Lung (tissue), 11 donors: ENCODE measurements at regions not wholly inside any gene's neighbourhood (a gene's known extent, or its start where the extent isn't known, plus 50 kb on each side); places are given as distances from the start of the nearest gene placed in this dataset.

ENCODE experiments used
- ATAC-seq: fragments of 200-7000 bp; cut with Tn5 transposase; one replicate; pipeline ENCODE4 v1.9.1; 2020; ENCODE audit warnings: moderate number of reproducible peaks; ENCODE audit not compliant: insufficient read depth, low FRiP score
- DNase-seq, 3 donors: peaks; one replicate each; pipeline ENCODE4 v3.0.0-alpha.2; 2013 to 2017
- H3K27ac ChIP-seq, 2 donors: one replicate each; pipeline ENCODE4 v1.5.1; 2013; ENCODE audit warnings: mild to moderate bottlenecking in 2 of 2, moderate library complexity in 2 of 2, control low read depth in 1 of 2, inconsistent platforms in 1 of 2, low read depth in 1 of 2, low read length in 1 of 2
- H3K27me3 ChIP-seq, 3 donors: one replicate each; pipeline ENCODE4 v1.5.1; 2013; ENCODE audit warnings: low read length in 2 of 3; ENCODE audit not compliant: control insufficient read depth in 3 of 3, insufficient read depth in 3 of 3
- H3K36me3 ChIP-seq, 4 donors: one replicate each; pipeline ENCODE4 v1.5.1; 2013; ENCODE audit warnings: low read length in 4 of 4, mild to moderate bottlenecking in 1 of 4, moderate library complexity in 1 of 4; ENCODE audit not compliant: control insufficient read depth in 4 of 4, insufficient read depth in 4 of 4
- H3K4me1 ChIP-seq, 5 donors: one replicate each; pipeline ENCODE4 v1.5.1; 2013; ENCODE audit warnings: low read length in 5 of 5, mild to moderate bottlenecking in 2 of 5, moderate library complexity in 1 of 5; ENCODE audit not compliant: control insufficient read depth in 5 of 5, insufficient read depth in 5 of 5
- H3K4me3 ChIP-seq: one replicate; pipeline ENCODE4 v1.5.1; 2013; ENCODE audit warnings: mild to moderate bottlenecking, control low read depth, moderate library complexity
- H3K9ac ChIP-seq, 2 donors: one replicate each; pipeline ENCODE4 v1.5.1; 2013; ENCODE audit warnings: low read length in 2 of 2, control low read depth in 1 of 2; ENCODE audit not compliant: insufficient read depth in 1 of 2
- H3K9me3 ChIP-seq, 4 donors: one replicate each; pipeline ENCODE4 v1.5.1; 2013; ENCODE audit warnings: low read length in 3 of 4, mild to moderate bottlenecking in 1 of 4, moderate library complexity in 1 of 4; ENCODE audit not compliant: control insufficient read depth in 4 of 4, insufficient read depth in 3 of 4
- WGBS, 2 donors: extraction: QIAGEN DNeasy Blood & Tissue Kit; methylation state at CpG; one replicate each; pipeline ENCODE4 v1.1.7; 2013; 5-methylcytosine and 5-hydroxymethylcytosine counted together
- TF ChIP-seq, protein P1 (sequence below): IDR thresholded peaks from 2 replicates; pipeline ENCODE4 v1.5.1; 2012; ENCODE audit warnings: mild to moderate bottlenecking; ENCODE audit errors: control extremely low read depth, extremely low read depth
- donor health status: control.
- donor health status: control.
- donor health status: Bipolar disorder and iron deficiency.
- donor health status: healthy.
- donor health status: DM: yes; HTN: yes; CAD: no.

GRCh38 chr2:163253621-163254285, 415.2 kb upstream of the KCNH7 start:
- H3K27me3 ChIP-seq = no peaks in the 10 kb centered on the region
- H3K36me3 ChIP-seq = no peaks in the 10 kb centered on the region
- no peak overlapping the region for H3K27ac ChIP-seq
- no peak overlapping the region for H3K9ac ChIP-seq
- H3K9me3 ChIP-seq = no peaks in the 10 kb centered on the region
- no peaks in the 10 kb centered on the region for H3K4me1 ChIP-seq
- no peak for DNase-seq
- WGBS, 2 donors = 59 to 63% methylated on average over 6 of the region's 6 CpGs
- no peak for ATAC-seq
- TF ChIP-seq, protein P1, sequence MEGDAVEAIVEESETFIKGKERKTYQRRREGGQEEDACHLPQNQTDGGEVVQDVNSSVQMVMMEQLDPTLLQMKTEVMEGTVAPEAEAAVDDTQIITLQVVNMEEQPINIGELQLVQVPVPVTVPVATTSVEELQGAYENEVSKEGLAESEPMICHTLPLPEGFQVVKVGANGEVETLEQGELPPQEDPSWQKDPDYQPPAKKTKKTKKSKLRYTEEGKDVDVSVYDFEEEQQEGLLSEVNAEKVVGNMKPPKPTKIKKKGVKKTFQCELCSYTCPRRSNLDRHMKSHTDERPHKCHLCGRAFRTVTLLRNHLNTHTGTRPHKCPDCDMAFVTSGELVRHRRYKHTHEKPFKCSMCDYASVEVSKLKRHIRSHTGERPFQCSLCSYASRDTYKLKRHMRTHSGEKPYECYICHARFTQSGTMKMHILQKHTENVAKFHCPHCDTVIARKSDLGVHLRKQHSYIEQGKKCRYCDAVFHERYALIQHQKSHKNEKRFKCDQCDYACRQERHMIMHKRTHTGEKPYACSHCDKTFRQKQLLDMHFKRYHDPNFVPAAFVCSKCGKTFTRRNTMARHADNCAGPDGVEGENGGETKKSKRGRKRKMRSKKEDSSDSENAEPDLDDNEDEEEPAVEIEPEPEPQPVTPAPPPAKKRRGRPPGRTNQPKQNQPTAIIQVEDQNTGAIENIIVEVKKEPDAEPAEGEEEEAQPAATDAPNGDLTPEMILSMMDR = no peak
- no peak overlapping the region for H3K4me3 ChIP-seq

DNA sequence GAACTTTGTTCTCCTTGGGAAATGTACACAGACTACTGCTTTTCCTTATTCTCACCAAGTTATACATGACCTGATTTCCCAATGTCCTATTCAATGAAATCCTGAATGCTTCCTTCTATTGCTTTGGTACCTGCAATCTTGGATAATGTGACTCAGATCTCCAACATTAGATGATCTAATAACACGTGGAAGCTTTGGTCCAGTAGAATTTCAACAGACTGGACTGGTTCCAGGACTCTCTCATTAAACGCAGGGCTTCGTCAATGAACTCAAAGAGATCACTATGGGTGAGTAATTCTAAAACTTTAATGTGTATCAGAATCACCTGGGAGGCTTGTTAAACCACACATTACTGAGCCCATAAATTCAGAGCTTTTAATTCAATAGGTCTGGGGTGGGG, 413.6 kb upstream of the KCNH7 start:
- no peak for DNase-seq
- H3K4me3 ChIP-seq = no peak overlapping the region
- H3K27ac ChIP-seq = no peak overlapping the region
- 84 to 88% methylated on average over 3 of the region's 3 CpGs for WGBS, 2 donors
- no peak for ATAC-seq
- H3K36me3 ChIP-seq = no peaks in the 10 kb centered on the region
- no peaks in the 10 kb centered on the region for H3K4me1 ChIP-seq
- no peaks in the 10 kb centered on the region for H3K27me3 ChIP-seq
- no peak overlapping the region for H3K9ac ChIP-seq
- TF ChIP-seq, protein P1 = no peak
- H3K9me3 ChIP-seq = no peaks in the 10 kb centered on the region

DNA sequence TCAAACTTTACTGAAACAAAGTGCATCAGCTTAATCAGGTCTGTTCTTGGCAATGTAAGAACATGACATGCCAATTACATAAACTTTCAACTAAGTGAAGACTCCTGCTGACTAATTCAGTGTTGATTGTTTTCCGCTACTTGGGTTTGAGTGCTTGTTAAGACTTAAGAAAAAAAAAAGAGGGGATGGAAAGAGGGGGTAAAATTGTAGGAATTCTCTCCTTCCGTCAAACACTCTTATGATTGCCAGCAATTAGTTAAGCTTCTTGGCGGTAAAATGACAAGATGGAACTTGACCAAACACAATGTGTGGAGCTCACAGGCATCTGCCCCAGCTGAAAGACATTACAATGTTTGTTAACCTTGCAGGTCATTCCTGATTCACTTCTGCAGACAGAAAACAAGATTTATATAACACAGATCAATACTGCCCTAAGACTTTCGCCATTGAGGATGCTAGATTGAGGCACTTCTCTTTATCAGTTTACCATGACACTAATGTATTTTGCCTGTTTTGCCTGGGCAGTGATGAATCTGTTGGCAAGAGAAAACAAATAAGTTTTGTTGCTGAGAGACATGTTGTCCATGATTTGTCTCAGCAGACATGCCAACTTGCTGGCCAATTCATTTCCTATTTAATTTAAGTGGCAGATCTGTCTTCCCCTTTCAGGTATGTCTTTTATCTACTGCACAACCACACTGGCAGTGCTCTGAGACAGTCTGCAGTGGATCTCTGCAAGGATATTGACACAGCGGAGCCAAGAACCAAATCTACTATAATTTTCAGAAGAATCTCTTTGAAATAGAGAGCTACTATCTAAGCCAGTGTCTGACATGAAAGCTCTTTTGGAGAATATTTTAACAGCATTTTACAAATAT, 410.0 kb upstream of the KCNH7 start:
- 76 to 88% methylated on average over 5 of the region's 5 CpGs for WGBS, 2 donors
- no peak for ATAC-seq
- no peak for DNase-seq
- Histone ChIP-seq H3K27ac (no peak overlapping the region), H3K4me1 (no peaks in the 10 kb centered on the region), H3K9me3 (no peaks in the 10 kb centered on the region), H3K36me3 (no peaks in the 10 kb centered on the region), H3K27me3 (no peaks in the 10 kb centered on the region), H3K4me3 (no peak overlapping the region), H3K9ac (no peak overlapping the region)
- TF ChIP-seq, protein P1 = no peak
